Middle frontal gyrus (tissue), 1 donor: ENCODE measurements at regions not wholly inside any gene's neighbourhood (a gene's known extent, or its start where the extent isn't known, plus 50 kb on each side); places are given as distances from the start of the nearest gene placed in this dataset.
"Not testable (repeated sequence)": the region's sequence is repeated elsewhere in the genome, so short reads cannot be mapped to it uniquely, and the experiment has no call there.

Source experiments
- DNase-seq: peaks from one replicate; pipeline ENCODE4 v3.0.0-alpha.2; 2015; ENCODE audit warnings: low spot score; ENCODE audit errors: extremely low spot score

DNA sequence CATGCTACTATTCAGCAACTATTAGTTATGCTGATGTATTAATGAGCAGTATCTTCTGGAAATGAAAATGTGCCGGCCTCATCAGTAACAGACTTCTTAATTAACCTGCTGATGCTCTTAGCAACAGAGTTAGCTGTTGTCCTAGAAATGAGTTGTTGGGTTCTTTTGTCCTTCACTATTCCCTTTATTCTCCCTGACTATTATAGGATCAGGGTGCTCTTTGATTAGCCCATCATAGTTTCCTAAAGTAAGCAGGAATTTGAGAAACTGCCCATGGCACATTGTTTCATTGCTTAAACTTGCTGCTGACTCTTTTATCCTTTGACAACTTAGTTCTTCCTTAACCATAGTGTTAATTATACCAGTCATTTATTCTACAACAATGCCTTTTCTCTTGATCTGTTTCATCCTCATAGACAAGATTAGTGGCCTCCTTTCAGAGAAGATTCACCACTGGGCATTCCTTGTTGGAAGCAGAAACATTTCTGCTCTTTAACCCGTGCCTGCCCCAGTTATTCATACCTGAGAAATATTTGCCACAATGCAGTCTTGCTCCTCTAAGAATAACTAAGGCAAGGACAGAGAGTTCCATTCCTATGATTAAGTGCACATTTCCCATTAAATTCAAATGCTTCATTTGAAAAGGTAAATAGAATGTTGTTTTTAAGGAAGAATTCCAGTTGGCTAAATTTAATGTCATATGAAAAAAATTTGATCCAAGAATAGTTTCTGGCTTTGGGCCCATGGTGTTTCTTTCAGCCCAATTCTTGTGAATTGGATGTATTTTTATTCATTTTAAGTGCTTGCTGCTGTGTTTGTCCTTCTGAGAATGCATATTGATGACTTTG is 573.3 kb upstream of the TBL1XR1 start:
- DNase-seq: no peak

DNA sequence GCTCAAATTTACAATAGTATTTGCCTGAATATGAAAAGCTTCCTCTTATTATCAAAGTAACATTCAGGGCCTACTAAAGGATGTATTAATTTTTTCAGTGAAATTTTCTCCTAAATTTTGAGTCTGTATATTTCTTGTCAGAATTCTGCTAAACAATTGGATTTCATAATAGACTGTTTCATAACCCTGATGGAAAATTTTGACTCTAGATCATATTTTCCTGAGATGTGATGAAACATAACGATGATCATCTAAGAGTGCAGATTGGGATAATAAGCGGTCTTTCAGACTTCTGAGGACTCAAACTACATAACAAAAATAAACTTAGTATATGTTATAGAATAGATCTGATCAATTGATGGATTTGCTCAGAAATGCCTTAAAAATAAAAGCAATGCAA is 574.5 kb upstream of the TBL1XR1 start:
- DNase-seq: no peak

DNA sequence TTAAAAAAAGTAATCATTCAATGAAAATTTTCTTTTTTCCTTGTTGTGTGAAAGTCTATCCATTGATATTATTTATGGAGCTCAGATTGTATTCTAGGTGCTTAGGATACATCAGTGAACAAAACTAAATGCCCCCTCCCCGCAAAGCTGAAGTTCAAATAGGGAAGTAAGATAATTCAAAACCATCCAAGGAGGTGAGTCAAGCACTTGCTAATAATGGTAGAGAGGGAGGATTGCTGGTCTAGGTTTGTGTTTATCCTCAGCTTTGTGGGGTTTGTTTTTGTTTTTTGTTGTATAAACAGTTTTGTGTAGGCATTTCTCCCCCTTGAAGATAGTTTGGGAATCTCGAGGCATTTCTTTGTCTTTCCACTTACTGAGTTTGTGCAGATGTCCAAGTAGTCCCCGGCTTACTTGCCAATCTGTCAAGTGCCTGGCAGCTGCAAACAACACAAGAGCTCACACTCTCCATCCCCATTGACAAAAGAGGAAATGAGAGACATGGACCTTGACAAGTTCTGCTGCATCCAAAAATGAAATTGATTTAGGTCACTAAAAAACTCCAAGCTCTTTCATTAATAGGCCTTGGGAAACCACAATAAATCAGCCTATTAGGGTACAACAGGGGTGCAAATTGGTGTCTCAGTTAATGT is 575.8 kb upstream of the TBL1XR1 start:
- DNase-seq: no peak

DNA sequence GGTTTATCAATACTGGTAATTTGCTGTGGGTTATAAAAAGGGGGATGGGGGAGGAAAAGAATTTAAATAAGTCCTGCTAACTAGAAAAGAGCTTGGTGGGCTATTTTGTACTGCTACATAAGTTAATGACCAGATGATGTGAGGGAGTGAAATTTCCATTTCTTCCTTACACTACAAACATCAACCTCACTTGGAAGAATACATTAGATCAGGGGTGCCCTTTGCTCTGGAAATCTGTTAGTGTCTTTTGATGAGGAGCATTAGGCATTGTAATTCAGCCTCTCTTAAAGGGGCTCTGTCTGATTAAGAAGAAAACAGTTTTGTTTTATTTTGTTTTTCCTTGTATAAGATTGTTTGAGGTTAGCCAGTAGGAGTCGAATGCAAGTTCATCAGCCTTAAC is 576.4 kb upstream of the TBL1XR1 start:
- no peak for DNase-seq

DNA sequence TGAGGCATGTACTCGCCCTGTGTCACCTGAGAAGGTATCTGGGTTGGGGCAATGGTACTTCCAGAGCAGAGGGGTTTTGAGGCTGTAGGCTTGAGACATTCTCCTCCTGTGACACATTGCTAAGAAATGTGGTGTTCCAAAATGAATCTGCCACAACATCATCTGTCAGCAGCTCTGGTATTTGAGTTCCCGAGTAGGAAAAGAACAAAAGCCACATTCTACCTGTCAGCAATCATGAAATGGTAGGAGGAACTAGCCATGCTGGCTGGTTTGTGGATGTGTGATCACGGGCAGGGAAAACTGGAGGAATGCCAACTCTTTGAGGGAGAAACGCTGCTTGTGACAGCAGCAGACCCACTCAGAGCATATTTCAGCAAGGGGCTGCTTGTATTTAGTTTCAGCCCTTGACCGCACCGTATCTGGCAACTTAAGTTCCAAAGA is 579.4 kb upstream of the TBL1XR1 start:
- DNase-seq: no peak

DNA sequence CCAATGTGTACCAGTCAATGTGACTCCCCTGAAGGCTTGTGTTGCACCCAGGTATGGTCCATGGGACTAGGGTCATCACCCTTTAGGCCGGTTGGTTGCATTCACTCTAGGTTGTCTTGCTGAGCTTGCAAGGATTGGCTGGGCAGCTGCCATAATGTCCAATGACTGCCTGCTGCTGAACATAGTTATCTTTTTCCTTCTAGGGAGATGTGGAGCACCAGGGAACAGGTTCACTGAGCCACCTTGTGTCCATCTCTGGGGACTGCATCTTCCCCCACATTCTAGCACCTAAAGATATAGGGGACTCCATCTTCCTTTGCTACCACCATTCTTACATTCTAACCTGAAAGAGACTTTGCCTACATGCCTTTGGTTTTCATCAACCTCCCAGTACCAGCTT is 580.4 kb upstream of the TBL1XR1 start:
- no peak for DNase-seq

DNA sequence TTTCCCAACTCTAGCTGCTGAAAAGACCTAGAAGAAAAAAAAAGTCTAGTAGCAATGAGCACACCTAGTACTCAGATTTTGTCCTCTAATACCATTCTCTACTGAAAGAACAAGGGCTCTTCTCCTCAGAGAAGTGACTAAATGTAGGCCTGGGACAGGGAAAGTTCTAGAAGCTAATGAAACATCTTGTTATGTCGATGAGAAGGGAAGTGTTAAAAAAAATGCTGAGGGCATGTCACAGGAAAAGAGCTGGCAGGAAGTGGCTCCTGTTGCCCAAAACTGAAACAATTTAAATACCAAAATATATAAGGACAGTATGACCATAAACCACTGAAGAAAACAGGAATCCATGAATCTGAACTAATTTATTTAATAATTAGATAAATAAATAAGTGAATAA is 581.4 kb upstream of the TBL1XR1 start:
- DNase-seq: no peak

DNA sequence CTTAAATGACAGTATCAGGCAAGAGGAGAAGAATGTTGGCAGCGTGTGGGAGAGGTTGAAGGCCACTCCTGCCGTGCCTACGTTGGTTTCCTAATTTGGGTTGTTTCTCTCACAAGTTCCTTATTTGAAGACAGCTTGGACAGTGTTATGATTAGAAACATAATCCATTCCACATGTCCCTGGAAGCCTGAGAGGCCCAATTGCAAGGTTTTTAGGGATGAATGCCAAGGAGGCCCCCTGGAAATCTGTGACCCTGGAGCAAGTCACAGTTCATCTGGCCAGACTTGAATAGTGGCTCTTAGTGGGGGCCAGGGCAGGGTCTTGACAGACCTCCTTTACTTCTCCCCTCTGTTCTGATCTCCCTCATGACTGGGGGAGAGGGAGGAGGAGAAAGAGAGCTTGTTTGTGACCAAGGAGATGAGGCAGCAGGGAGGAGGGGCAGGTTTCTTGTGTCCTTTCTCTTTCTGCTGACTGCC is 584.4 kb upstream of the TBL1XR1 start:
- no peak for DNase-seq

DNA sequence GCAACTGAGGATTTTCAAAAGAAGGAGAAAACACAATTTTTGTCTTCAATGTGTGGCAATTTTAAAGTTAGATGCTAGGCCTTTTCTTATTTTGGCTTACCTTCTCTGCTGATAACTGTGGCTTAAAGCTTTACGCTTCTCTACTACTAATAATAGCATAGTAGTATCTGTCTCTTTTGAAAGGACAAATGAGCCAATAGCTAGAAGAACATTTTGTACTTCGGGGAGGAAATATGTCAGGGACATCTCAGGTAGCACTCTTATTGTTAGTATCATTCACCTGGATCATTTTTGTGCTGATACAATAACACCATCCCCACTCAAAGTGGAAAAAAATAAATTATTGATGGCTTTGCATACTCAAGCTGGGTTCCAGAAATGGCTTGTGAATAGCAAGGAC is 586.1 kb upstream of the TBL1XR1 start:
- no peak for DNase-seq

DNA sequence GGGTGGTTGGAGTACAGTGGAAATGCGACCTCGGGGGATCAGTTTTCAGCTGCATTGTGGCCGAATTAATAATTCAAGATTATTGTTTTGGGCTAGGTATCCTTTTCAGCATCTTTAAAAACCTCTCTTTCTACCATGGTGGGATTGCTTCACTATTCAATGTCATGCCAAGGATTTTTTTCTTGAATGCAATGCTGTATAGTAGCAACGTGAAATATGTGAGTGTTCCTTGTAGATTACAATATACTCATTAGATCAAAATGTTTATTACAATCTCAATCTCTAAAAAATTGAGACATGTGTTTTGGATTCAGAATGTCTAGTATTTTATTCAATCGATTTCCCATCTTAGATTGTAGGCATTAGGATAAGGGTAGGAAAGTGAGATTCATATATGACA is 586.5 kb upstream of the TBL1XR1 start:
- no peak for DNase-seq

DNA sequence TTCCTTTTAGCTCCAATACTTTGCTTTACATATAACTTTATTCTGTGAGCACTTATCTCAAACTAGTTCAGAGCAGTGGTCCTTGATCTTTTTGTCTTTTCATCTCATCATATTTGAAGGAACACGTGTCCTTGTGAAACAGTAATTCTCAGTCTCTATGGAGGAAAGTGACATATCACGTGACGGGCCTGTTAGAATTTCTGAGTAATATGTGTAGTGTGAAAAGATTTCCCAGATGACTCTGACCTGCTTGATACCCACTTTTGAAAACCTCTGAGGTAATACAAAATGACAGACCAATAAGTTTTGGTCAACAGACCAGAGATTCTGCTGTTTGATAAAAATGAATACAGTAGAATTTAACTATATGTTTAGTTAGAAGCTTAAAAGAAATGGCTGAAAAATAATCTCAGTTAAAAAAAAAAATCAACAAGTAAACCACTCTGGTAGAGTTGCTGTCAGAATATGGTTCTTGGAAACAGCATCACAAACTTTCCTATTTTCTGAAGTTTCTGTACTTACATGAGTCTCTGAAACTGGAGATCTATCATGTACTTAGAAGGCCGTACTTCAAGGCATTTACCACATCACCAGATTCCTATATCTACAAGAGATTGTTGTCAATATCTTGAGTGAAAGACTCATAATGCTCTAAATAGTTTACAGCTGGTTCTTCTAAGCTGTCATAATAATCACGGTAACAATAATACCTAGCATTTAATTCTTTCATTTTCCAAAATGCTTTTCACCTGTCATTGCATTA is 590.2 kb upstream of the TBL1XR1 start:
- no peak for DNase-seq

DNA sequence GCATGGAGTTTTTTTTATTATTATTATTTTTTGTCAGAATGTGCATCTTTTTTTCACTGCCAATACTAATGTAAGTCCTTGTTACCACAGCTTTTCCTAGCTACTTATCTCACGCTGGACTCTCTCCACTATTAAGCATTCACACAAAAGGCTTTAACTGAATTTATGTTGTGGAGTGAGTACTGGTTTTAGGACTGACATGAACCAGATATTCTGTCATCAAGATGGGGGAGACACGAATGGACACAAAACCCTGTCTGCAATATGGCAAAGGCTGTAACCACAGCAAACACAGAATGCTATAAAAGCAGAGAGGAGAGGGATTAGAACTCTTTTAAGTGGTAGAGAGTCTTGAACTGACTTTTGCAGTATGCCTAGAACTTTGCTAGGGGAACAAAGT is 592.2 kb upstream of the TBL1XR1 start:
- no peak for DNase-seq

DNA sequence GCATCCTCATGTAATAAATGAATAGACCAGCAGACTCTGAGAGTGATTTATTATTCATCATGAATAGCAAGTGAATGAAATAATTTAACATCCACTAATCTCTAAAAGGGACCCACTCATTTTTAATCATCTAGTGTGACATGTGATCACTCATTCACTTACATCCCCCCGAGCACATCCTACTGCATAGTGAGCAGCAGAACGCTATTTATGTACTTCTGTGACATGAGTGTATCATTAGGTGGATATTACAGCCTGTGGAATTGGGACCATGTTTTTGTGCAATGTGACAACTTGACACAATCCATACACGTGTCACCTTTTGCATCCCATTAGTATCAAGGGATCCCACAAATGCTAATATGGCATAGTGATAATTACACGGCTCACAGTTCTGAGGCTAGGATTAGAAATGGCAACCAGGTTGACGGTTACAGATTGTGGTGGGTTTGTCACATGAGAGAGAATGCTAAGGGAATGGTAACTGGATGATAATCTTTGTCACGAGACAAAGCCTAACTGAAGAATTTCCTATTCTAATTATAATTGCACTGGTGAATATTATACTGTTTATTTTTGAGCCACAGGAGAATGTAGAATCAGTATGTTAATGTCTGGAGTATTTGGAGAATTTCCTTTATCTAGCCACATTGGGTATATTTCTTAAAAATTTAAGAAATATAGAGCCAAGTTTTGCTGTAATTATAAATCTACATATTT is 595.2 kb upstream of the TBL1XR1 start:
- no peak for DNase-seq

DNA sequence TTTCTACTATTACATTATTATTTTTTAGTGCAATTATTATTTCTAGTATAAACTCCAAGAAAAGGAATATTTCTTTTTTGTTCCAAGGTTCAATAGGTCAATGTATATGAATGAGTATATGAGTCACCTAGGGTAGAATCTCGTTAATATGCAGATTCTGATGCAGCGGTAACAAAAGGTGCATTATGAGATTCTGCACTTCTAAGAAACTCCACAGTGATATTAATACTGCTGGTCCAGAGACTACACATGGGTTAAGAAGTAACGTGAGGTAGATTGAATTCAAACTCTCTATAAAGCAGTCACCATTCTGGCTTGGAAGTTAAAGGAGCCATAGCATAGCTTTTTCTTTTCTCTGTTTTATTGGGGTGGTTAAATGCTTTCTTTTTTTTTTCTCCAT is 596.2 kb upstream of the TBL1XR1 start:
- DNase-seq: no peak

DNA sequence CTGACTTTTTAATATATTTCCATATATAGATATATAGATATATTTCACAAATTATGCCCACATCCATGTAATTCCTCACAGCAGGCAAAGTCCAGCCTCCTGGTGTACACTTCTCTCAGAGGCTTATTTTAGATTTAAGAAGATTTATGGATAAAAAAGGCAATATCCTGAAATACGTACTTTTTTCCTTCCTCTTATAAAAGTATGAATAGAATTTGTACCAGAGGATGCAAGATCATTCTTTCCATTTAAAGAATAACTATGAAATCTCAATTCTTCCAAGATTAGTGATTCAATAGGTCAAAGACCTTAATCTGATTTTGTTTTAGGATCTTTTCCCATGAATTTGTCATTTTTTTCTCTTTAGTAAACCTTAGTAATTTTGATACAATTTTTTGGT is 597.9 kb upstream of the TBL1XR1 start:
- no peak for DNase-seq

DNA sequence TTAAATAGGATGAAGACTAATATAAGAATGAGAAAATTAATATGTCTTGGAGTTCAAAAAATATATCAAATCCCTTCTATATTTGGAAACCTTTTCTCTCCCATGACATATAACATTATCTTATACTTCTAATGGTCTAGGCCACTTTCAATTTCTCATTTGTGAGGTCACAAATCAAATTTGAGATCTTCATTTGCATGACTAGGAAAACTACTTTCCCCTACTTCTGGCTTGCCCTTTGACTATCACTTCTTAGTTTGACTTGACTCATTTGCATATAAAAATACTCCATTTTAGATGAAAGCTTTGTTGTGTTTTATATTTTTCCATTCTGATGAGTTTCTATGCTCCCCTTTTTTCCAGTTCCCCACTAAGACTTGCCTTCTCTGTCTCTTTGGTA is 598.6 kb upstream of the TBL1XR1 start:
- DNase-seq: no peak

DNA sequence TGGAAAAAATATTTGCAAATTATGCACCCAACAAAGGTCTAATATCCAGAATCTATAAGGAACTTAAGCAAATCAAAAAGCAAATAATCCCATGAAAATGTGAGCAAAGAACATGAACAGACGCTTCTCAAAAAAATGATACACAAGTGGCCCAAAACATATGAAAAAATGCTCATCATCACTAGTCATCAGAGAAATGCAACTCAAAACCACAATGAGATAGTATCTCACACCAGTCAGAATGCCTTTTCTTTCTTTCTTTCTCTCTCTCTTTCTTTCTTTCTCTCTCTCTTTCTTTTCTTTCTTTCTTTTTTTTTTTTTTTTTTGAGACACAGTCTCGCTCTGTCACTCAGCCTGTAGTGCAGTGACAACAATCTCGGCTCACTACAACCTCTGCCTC is 602.9 kb upstream of the TBL1XR1 start:
- DNase-seq: not testable (repeated sequence)

DNA sequence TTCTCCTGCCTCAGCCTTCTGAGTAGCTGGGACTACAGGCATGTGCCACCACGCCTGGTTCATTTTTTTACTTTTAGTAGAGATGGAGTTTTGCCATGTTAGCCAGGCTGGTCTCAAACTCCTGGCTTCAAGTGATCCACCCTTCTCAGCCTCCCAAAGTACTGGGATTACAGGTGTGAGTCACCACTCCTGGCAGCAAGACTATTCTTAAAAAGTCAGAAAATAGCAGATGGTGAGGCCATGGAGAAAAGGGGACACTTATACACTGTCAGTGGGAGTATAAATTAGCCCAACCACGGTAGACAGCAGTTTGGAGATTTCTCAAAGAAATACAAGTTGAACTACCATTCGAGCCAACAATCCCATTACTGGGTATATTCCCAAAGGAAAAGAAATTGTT is 603.3 kb upstream of the TBL1XR1 start:
- no peak for DNase-seq

DNA sequence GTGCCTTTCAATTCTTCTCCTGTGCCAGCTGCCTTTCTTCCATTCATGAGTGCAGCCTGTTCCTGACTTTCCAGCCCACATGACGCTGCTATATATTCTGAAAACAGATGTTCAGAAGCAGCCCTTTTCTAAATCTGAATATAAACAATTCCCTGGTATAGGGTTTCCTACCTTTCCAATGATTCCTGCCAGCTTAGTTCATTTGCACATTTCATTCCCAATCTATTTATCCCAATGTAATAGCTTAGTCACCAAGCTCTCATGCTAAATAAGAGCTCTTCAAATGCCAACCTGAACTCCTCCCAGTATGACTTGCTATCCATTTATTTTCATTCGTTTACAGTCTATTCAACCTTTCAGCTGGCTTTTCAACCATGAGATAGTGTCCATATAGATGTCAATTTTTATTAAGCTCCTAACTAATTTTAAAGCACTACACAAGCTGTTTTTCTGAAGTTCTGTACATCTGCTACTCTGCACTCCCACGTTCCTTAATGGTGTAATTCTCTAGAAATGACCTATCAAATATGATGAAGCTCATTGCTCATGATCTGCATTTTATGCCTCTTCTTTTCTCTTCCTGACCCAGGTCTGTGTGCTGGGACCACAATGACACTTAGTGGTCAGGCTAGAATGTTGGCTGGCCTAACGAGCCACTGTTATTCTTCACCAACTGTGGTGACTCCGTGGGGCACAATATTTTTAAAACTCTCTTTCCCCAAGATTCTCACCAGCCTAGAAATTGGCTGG is 605.0 kb upstream of the TBL1XR1 start:
- DNase-seq: no peak

DNA sequence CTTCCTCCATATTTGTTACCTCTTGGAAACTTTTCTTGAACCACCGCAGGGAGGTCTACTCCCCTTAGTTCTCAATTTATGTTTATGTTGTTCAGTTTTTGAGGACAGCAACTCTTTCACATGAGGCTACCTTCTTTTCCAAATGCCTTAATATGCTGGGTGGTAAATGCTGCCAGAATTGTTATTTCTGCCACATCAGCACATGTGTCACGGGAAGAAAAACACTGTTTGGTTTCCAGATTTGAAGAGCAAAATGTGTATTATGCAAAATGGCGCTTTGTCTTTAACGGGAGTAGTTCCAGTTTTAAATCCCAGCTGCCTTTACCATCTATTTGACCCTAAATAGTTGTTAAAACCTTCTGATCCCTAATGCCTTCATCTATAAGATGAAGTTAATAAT is 606.2 kb upstream of the TBL1XR1 start:
- DNase-seq: no peak

DNA sequence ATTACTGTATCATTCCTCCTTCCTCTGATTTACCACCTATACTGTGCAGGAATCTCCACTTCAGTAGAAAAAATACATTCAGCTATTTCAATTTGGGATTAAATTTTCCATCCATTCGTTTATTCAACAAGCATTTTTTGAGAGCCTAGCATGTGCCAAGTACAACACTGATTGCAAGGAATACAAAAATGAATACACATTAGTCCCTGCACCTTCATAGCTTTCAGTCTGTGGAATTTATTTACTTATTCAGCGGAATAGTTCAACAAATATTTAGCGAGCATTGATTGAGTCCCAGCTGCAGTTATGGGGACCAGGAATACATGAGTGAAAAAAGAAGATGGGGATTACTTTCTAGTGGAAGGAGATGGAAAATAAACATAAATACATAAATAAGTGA is 606.8 kb upstream of the TBL1XR1 start:
- no peak for DNase-seq
